Right ventricle myocardium inferior (tissue), 1 donor: ENCODE measurements at regions not wholly inside any gene's neighbourhood (a gene's known extent, or its start where the extent isn't known, plus 50 kb on each side); places are given as distances from the start of the nearest gene placed in this dataset.

Experiments used
- ATAC-seq: fragments of 200-7000 bp; cut with Tn5 transposase; one replicate; pipeline ENCODE4 v1.9.1; 2020; ENCODE audit warnings: mild to moderate bottlenecking, moderate library complexity
- DNase-seq: peaks from one replicate; pipeline ENCODE4 v3.0.0; 2021; ENCODE audit errors: missing footprints
- intact Hi-C: fragments of 100-400 bp; cut with DNase I; formaldehyde crosslinking; loops from one replicate; pipeline ENCODE4 v1.11.0; 2022
- donor health status: DM: no; HTN: yes; CAD: no; lungs with severe emphysema.

- ATAC-seq (peak; percentile 79), DNase-seq (no peak)
- intact Hi-C loops = no loop called here
Measured at GRCh38 chr2:226337941-226338600, 461.5 kb downstream of the IRS1 start.

- DNase-seq (no peak), ATAC-seq (no peak)
- intact Hi-C loops = no loop called here
Measured at GRCh38 chr2:226336283-226336682, 463.3 kb downstream of the IRS1 start.

- no peak for ATAC-seq
- no peak for DNase-seq
- intact Hi-C loops = no loop called here
Measured at GRCh38 chr2:226334981-226335720, 464.5 kb downstream of the IRS1 start.

GRCh38 chr2:226333388-226333787, 466.2 kb downstream of the IRS1 start:
- intact Hi-C loops = no loop called here
- no peak for DNase-seq

GRCh38 chr2:226330206-226330605, 469.4 kb downstream of the IRS1 start:
- ATAC-seq (no peak), DNase-seq (no peak)
- intact Hi-C loops = no loop called here

More at GRCh38 chr2:226333388-226333787, 466.2 kb downstream of the IRS1 start:
- no peak for ATAC-seq

- DNase-seq (no peak), ATAC-seq (no peak)
- intact Hi-C loops = no loop called here
Measured at GRCh38 chr2:226329180-226329579, 470.4 kb downstream of the IRS1 start.

- intact Hi-C loops = no loop called here
- ATAC-seq = no peak
- DNase-seq = no peak
Measured at GRCh38 chr2:226327830-226328229, 471.8 kb downstream of the IRS1 start.

- DNase-seq (no peak), ATAC-seq (no peak)
- intact Hi-C loops = no loop called here
Measured at GRCh38 chr2:226325526-226325925, 474.1 kb downstream of the IRS1 start.

GRCh38 chr2:226320076-226320948, 479.3 kb downstream of the IRS1 start:
- DNase-seq (no peak), ATAC-seq (no peak)
- intact Hi-C loops = no loop called here

- ATAC-seq = no peak
- intact Hi-C loops = no loop called here
Measured at GRCh38 chr2:226317970-226318369, 481.6 kb downstream of the IRS1 start.

GRCh38 chr2:226313060-226313459, 486.6 kb downstream of the IRS1 start:
- intact Hi-C loops = no loop called here
- ATAC-seq (no peak), DNase-seq (no peak)

More at GRCh38 chr2:226317970-226318369, 481.6 kb downstream of the IRS1 start:
- no peak for DNase-seq

GRCh38 chr2:226312155-226312554, 487.5 kb downstream of the IRS1 start:
- intact Hi-C loops = no loop called here
- no peak for ATAC-seq
- DNase-seq = no peak

GRCh38 chr2:226310146-226310545, 489.5 kb downstream of the IRS1 start:
- DNase-seq (no peak), ATAC-seq (no peak)
- intact Hi-C loops = no loop called here

- intact Hi-C loops = no loop called here
- ATAC-seq = peak; percentile 54
- DNase-seq = no peak
Measured at GRCh38 chr2:226308986-226309385, 490.6 kb downstream of the IRS1 start.

GRCh38 chr2:226308323-226308680, 491.3 kb downstream of the IRS1 start:
- intact Hi-C loops = no loop called here
- no peak for ATAC-seq
- no peak for DNase-seq

GRCh38 chr2:226307487-226308322, 491.9 kb downstream of the IRS1 start:
- intact Hi-C loops = no loop called here
- no peak for DNase-seq
- no peak for ATAC-seq

GRCh38 chr2:226306969-226307368, 492.7 kb downstream of the IRS1 start:
- ATAC-seq = no peak
- intact Hi-C loops = no loop called here
- DNase-seq = no peak

GRCh38 chr2:226304308-226304707, 495.3 kb downstream of the IRS1 start:
- intact Hi-C loops = no loop called here
- ATAC-seq = no peak

GRCh38 chr2:226303707-226304106, 495.9 kb downstream of the IRS1 start:
- ATAC-seq = no peak
- no peak for DNase-seq
- intact Hi-C loops = no loop called here

More at GRCh38 chr2:226304308-226304707, 495.3 kb downstream of the IRS1 start:
- DNase-seq = no peak
